B cell (primary cell): ENCODE measurements at regions not wholly inside any gene's neighbourhood (a gene's known extent, or its start where the extent isn't known, plus 50 kb on each side); places are given as distances from the start of the nearest gene placed in this dataset.
"Not testable (repeated sequence)": the region's sequence is repeated elsewhere in the genome, so short reads cannot be mapped to it uniquely, and the experiment has no call there.

Source experiments
- ATAC-seq: fragments of 200-7000 bp; cut with Tn5 transposase; one replicate; pipeline ENCODE4 v1.10.0; 2021; ENCODE audit warnings: low read depth, mild to moderate bottlenecking, moderate number of reproducible peaks, moderate library complexity
- CTCF ChIA-PET: fragments of 350-600 bp; sonication (Branson Sonifier 250); formaldehyde crosslinking; loops from one replicate; lab custom pipeline; 2021; ENCODE audit warnings: antibody characterized with exemption, inconsistent platforms; lab: Charles Lee
- POLR2A ChIA-PET: fragments of 350-600 bp; sonication (Branson Sonifier 250); formaldehyde crosslinking; loops from one replicate; lab custom pipeline; 2021; ENCODE audit warnings: antibody characterized with exemption; lab: Charles Lee
- DNase-seq: peaks from one replicate; pipeline ENCODE4 v3.0.0; 2013
- H2AFZ ChIP-seq: 2 replicates; pipeline ENCODE4 v1.6.1; 2012; ENCODE audit warnings: mild to moderate bottlenecking, low read depth, low read length; ENCODE audit not compliant: insufficient read depth, poor library complexity, severe bottlenecking
- H3K27ac ChIP-seq, 2 donors: 1 replicate in 1 of 2; 2 replicates in 1 of 2; pipeline ENCODE4 v1.5.1; 2012 to 2013; ENCODE audit warnings: low read length in 2 of 2, mild to moderate bottlenecking in 2 of 2, moderate library complexity in 1 of 2
- H3K27me3 ChIP-seq, 4 experiments: fragments of 200-600 bp in 1 of 4; sonication (generic) in 1 of 4; replicated peaks in 1 of 4; 1 replicate in 2 of 4; 2 replicates in 2 of 4; pipeline versions ENCODE4 v1.6.1 to v1.7.0; 2013 to 2016; ENCODE audit warnings: low read length in 3 of 4, mild to moderate bottlenecking in 2 of 4, mixed read lengths in 1 of 4, moderate library complexity in 1 of 4; ENCODE audit not compliant: insufficient read depth in 4 of 4, control insufficient read depth in 3 of 4; ENCODE audit errors: control extremely low read depth in 1 of 4
- H3K36me3 ChIP-seq, 2 experiments: replicated peaks in 1 of 2; 1 replicate in 1 of 2; 2 replicates in 1 of 2; pipeline versions ENCODE4 v1.6.1 to v1.7.1; 2013; ENCODE audit warnings: low read length in 1 of 2; ENCODE audit not compliant: insufficient read depth in 2 of 2, control insufficient read depth in 1 of 2; ENCODE audit errors: control extremely low read depth in 1 of 2, extremely low read depth in 1 of 2
- H3K4me1 ChIP-seq, 2 donors: fragments of 200-600 bp in 1 of 2; sonication (generic) in 1 of 2; 1 replicate in 1 of 2; 2 replicates in 1 of 2; pipeline versions ENCODE4 v1.5.1 to v1.6.1; 2013 to 2017; ENCODE audit warnings: low read length in 2 of 2; ENCODE audit not compliant: control insufficient read depth in 2 of 2, insufficient read depth in 2 of 2
- H3K4me2 ChIP-seq: replicated peaks from 2 replicates; pipeline ENCODE3; 2012; ENCODE audit warnings: mild to moderate bottlenecking, low read depth, low read length; ENCODE audit not compliant: poor library complexity, severe bottlenecking
- H3K4me3 ChIP-seq, 5 experiments: fragments of 200-600 bp in 1 of 5; sonication (generic) in 1 of 5; 1 replicate in 3 of 5; 2 replicates in 2 of 5; pipeline versions ENCODE4 v1.5.1 to v1.7.0; 2011 to 2016; ENCODE audit warnings: low read length in 4 of 5, mild to moderate bottlenecking in 4 of 5, low read depth in 2 of 5, control low read depth in 1 of 5, moderate library complexity in 1 of 5; ENCODE audit not compliant: insufficient read depth in 1 of 5; ENCODE audit errors: control extremely low read depth in 1 of 5, extremely low read depth in 1 of 5
- H3K79me2 ChIP-seq: fragments of 200-600 bp; sonication (generic); one replicate; pipeline ENCODE4 v1.6.0; 2016; ENCODE audit warnings: low read length; ENCODE audit not compliant: control insufficient read depth, insufficient read depth
- H3K9ac ChIP-seq: fragments of 200-600 bp; sonication (generic); 2 replicates; pipeline ENCODE4 v1.6.1; 2017; ENCODE audit warnings: mild to moderate bottlenecking, low read length, moderate library complexity
- H3K9me3 ChIP-seq, 3 donors: one replicate each; pipeline versions ENCODE4 v1.6.1 to v1.7.1; 2013; ENCODE audit warnings: low read length in 2 of 3; ENCODE audit not compliant: control insufficient read depth in 2 of 3, insufficient read depth in 1 of 3; ENCODE audit errors: control extremely low read depth in 1 of 3
- H4K20me1 ChIP-seq: 2 replicates; pipeline ENCODE4 v1.6.0; 2012; ENCODE audit warnings: mild to moderate bottlenecking, low read length; ENCODE audit not compliant: insufficient read depth, control insufficient read depth, poor library complexity, severe bottlenecking
- H3K27ac Mint-ChIP-seq: one replicate; pipeline ENCODE4 v1.8.0; 2021; ENCODE audit warnings: mixed read lengths
- H3K27me3 Mint-ChIP-seq: one replicate; pipeline ENCODE4 v1.8.0; 2021; ENCODE audit warnings: mixed read lengths
- H3K4me1 Mint-ChIP-seq: one replicate; pipeline ENCODE4 v1.8.0; 2021; ENCODE audit warnings: mixed read lengths
- H3K4me3 Mint-ChIP-seq: one replicate; pipeline ENCODE4 v1.8.0; 2021; ENCODE audit warnings: mixed read lengths
- H3K9me3 Mint-ChIP-seq: one replicate; pipeline ENCODE4 v1.8.0; 2022; ENCODE audit warnings: mixed read lengths; ENCODE audit not compliant: insufficient read depth
- EZH2 ChIP-seq: IDR thresholded peaks from 2 replicates; pipeline ENCODE4 v1.6.1; 2012; ENCODE audit warnings: borderline replicate concordance, low read depth, mild to moderate bottlenecking, moderate library complexity, low read length; ENCODE audit not compliant: insufficient read depth, poor library complexity, severe bottlenecking
- WGBS: methylation state at CpG from one replicate; pipeline ENCODE4 v1.1.5; 2013; ENCODE audit warnings: missing lambda C conversion rate; ENCODE audit not compliant: insufficient coverage; 5-methylcytosine and 5-hydroxymethylcytosine counted together
- intact Hi-C: fragments of 100-400 bp; cut with micrococcal nuclease; formaldehyde crosslinking; loops from one replicate; pipeline ENCODE4 v1.10.0; 2022
- TF ChIP-seq, protein P1 (sequence below): fragments of 200-600 bp; IDR thresholded peaks from one replicate; pipeline ENCODE4 v1.8.0; 2022; ENCODE audit warnings: antibody characterized with exemption, mild to moderate bottlenecking

DNA sequence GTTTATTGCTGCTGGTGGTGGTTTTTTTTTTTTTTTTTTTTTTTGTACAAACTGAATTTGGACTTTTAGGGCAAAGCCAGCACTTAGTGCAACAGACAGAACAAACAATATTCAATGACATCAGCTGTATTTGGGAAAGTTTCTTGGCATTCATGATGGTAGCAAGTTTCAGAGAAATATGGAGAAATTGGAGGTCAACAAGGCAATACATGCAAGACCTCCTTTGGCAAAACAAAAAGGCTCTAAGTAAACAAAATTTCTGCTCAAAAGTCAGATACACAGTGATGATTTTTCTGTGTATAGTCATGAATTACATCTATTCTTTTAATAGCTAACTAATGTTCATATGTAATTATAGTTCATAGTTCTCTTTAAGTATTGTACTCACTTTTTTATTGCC is 612.5 kb upstream of the LUZP2 start:
- no peak overlapping the region for H3K4me3 Mint-ChIP-seq
- H3K4me1 ChIP-seq = no peaks in the 10 kb centered on the region
- H4K20me1 ChIP-seq = no peaks in the 10 kb centered on the region
- TF ChIP-seq EZH2 = no peak
- TF ChIP-seq, protein P1, sequence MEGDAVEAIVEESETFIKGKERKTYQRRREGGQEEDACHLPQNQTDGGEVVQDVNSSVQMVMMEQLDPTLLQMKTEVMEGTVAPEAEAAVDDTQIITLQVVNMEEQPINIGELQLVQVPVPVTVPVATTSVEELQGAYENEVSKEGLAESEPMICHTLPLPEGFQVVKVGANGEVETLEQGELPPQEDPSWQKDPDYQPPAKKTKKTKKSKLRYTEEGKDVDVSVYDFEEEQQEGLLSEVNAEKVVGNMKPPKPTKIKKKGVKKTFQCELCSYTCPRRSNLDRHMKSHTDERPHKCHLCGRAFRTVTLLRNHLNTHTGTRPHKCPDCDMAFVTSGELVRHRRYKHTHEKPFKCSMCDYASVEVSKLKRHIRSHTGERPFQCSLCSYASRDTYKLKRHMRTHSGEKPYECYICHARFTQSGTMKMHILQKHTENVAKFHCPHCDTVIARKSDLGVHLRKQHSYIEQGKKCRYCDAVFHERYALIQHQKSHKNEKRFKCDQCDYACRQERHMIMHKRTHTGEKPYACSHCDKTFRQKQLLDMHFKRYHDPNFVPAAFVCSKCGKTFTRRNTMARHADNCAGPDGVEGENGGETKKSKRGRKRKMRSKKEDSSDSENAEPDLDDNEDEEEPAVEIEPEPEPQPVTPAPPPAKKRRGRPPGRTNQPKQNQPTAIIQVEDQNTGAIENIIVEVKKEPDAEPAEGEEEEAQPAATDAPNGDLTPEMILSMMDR = no peak
- H3K27me3 Mint-ChIP-seq = no peaks in the 10 kb centered on the region
- no peak overlapping the region for H3K27ac ChIP-seq
- H3K36me3 ChIP-seq = no peaks in the 10 kb centered on the region
- H3K4me3 ChIP-seq = no peak overlapping the region
- no peak overlapping the region for H3K27ac Mint-ChIP-seq
- ATAC-seq (no peak), DNase-seq (no peak)
- CTCF ChIA-PET = no interaction called here
- no peak overlapping the region for H3K4me2 ChIP-seq
- peaks cover 0 to 8% (median 0%) of the 10 kb centered on the region in 3 donors for H3K9me3 ChIP-seq
- no peaks in the 10 kb centered on the region for H3K79me2 ChIP-seq
- H3K4me1 Mint-ChIP-seq = no peaks in the 10 kb centered on the region
- H3K27me3 ChIP-seq = no peaks in the 10 kb centered on the region
- intact Hi-C loops = no loop called here
- POLR2A ChIA-PET = no interaction called here
- H3K9me3 Mint-ChIP-seq = no peaks in the 10 kb centered on the region
- no peak overlapping the region for H2AFZ ChIP-seq
- no peak overlapping the region for H3K9ac ChIP-seq

DNA sequence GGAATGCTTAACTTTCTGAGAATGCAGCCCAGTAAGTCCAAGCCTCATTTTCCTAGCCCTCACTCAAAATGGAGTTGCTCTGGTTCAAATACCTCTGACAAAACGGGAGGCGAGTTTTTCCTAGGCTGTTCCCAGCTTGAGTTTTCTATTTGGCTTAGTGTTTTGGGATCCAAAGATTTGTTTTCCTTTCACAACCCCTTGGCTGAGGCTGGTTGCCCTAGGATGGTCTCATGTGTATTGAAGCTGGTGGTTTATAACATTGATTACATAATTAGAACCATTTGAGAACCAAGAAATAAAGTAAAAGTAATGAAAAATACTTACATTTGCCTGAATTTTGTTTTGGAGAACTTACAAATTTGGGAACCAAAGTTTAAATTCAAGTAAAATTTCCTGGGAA is 611.1 kb upstream of the LUZP2 start:
- Histone ChIP-seq H3K79me2 (no peaks in the 10 kb centered on the region), H3K9me3 (peaks cover 0 to 8% (median 0%) of the 10 kb centered on the region in 3 donors), H3K27ac (no peak overlapping the region), H3K9ac (no peak overlapping the region), H3K4me1 (no peaks in the 10 kb centered on the region), H3K4me3 (no peak overlapping the region), H3K27me3 (no peaks in the 10 kb centered on the region), H3K4me2 (no peak overlapping the region), H4K20me1 (no peaks in the 10 kb centered on the region), H3K36me3 (no peaks in the 10 kb centered on the region), H2AFZ (no peak overlapping the region)
- DNase-seq = no peak
- Mint-ChIP-seq H3K27me3 (no peaks in the 10 kb centered on the region), H3K9me3 (no peaks in the 10 kb centered on the region), H3K4me3 (no peak overlapping the region), H3K27ac (no peak overlapping the region), H3K4me1 (no peaks in the 10 kb centered on the region)
- no peak for ATAC-seq
- ChIA-PET CTCF (no interaction called here), POLR2A (no interaction called here)
- TF ChIP-seq EZH2 = no peak
- TF ChIP-seq, protein P1 = no peak
- intact Hi-C loops = no loop called here
- WGBS = no CpG with 5 or more reads among the region's 2 CpGs

DNA sequence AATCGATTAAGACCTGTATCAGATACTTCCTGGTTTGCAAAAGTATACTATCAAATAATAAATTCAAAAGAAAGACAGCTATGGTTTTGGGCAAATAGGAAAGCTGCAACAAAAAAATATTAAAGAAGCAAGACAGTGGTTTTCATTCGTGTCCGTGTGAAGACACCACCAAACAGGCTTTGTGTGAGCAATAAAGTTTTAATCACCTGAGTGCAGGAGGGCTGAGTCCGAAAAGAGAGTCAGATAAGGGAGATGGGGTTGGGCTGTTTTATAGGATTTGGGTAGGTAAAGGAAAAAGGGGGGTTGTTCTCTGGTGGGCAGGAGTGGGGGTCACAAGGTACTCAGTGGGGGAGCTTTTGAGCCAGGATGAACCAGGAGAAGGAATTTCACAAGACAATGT is 609.7 kb upstream of the LUZP2 start:
- H3K9ac ChIP-seq, H3K79me2 ChIP-seq, H4K20me1 ChIP-seq, ATAC-seq, POLR2A ChIA-PET, intact Hi-C loops, H3K9me3 Mint-ChIP-seq, DNase-seq, CTCF ChIA-PET, H3K27ac Mint-ChIP-seq, H3K27me3 Mint-ChIP-seq, H3K36me3 ChIP-seq, H3K27me3 ChIP-seq, H3K4me1 ChIP-seq, H3K4me3 ChIP-seq, H3K9me3 ChIP-seq, H3K4me2 ChIP-seq, H3K4me1 Mint-ChIP-seq, H2AFZ ChIP-seq, H3K4me3 Mint-ChIP-seq, H3K27ac ChIP-seq: not testable (repeated sequence)
- 88% methylated on average over 3 of the region's 4 CpGs for WGBS
